Esophagus muscularis mucosa (tissue), 4 donors: ENCODE measurements at regions not wholly inside any gene's neighbourhood (a gene's known extent, or its start where the extent isn't known, plus 50 kb on each side); places are given as distances from the start of the nearest gene placed in this dataset.

Experiments
- DNase-seq: peaks from one replicate; pipeline ENCODE4 v3.0.0-alpha.2; 2017; ENCODE audit errors: extremely low spot score
- H3K27ac ChIP-seq, 4 donors: fragments of 200-600 bp; sonication (generic); replicated peaks in 1 of 4; 1 replicate in 3 of 4; 2 replicates in 1 of 4; pipeline ENCODE4 v1.5.1; 2016 to 2019; ENCODE audit warnings: mild to moderate bottlenecking in 1 of 4
- H3K27me3 ChIP-seq, 4 donors: fragments of 200-600 bp; sonication (generic); one replicate each; pipeline versions ENCODE4 v1.5.1 to v1.6.0; 2016 to 2019
- H3K36me3 ChIP-seq, 4 donors: fragments of 200-600 bp; sonication (generic); one replicate each; pipeline ENCODE4 v1.5.1; 2016 to 2019
- H3K4me1 ChIP-seq, 4 donors: fragments of 200-600 bp; sonication (generic); one replicate each; pipeline ENCODE4 v1.5.1; 2016 to 2019
- H3K4me3 ChIP-seq, 4 donors: fragments of 200-600 bp; sonication (generic); 1 replicate in 2 of 4; 2 replicates in 2 of 4; pipeline ENCODE4 v1.5.1; 2016 to 2019; ENCODE audit warnings: mild to moderate bottlenecking in 4 of 4, moderate library complexity in 1 of 4
- H3K9me3 ChIP-seq, 4 donors: fragments of 200-600 bp; sonication (generic); 1 replicate in 3 of 4; 2 replicates in 1 of 4; pipeline ENCODE4 v1.5.1; 2016 to 2019
- EP300 ChIP-seq: sonication (generic); formaldehyde crosslinking; IDR thresholded peaks from one replicate; pipeline ENCODE4 v1.6.1; 2017; ENCODE audit warnings: antibody characterized with exemption
- POLR2A ChIP-seq: fragments of 450-650 bp; IDR thresholded peaks from one replicate; pipeline ENCODE4 v1.6.1; 2017; ENCODE audit warnings: antibody characterized with exemption, moderate library complexity, mild to moderate bottlenecking, low read depth
- POLR2AphosphoS5 ChIP-seq, 2 donors: sonication (generic); formaldehyde crosslinking; IDR thresholded peaks; one replicate each; pipeline ENCODE4 v1.6.1; 2017; ENCODE audit warnings: antibody characterized with exemption in 2 of 2
- WGBS: methylation state at CpG from one replicate; pipeline ENCODE4 v1.1.5; 2018; 5-methylcytosine and 5-hydroxymethylcytosine counted together
- intact Hi-C: fragments of 100-400 bp; cut with DNase I; formaldehyde crosslinking; loops from one replicate; pipeline ENCODE4 v1.15.1; 2023
- TF ChIP-seq, protein P1 (sequence below), 3 experiments: fragments of 200-600 bp in 2 of 3; fragments of 450-650 bp in 1 of 3; sonication (generic) in 2 of 3; IDR thresholded peaks; one replicate each; pipeline ENCODE4 v1.5.1; 2017 to 2019; ENCODE audit warnings: antibody characterized with exemption in 3 of 3, mild to moderate bottlenecking in 2 of 3, moderate library complexity in 1 of 3

DNA sequence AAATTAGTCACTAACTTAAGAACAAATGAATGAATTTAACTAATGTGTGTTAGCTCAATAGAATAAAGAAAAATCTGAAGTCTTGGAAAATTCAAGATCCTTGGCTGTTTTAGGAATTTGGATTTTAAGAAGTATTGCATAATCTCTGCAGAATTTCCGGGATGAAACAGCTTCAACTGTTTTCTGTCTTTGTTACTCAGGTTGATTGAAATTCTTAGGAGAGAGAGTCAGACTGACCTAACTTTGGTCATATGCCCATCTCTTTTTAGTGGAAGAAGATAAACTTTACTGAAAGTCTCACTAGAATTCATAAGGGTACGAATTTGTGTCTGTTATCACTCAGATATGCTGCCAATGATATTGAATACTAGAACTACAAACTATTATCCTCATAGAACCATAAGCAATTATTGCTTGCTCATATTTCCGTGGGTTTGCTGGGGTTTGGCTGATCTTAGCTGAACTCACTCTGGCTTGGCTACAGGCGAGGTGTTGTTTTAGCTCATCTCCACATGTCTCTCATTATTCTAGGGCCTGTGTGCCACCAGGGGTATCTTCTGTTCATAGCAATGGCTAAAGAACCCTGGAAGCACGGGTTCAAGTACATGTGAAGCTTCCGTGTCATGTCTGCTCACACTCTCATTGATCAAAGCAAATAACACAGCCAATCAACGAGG is 257.4 kb upstream of the NOVA1 start:
- Histone ChIP-seq H3K27me3 (no peaks in the 10 kb centered on the region), H3K4me3 (no peak overlapping the region), H3K36me3 (no peaks in the 10 kb centered on the region), H3K9me3 (no peaks in the 10 kb centered on the region), H3K27ac (peak overlapping the region in 3 of 4 donors; percentile 30 to 48 (median 39)), H3K4me1 (no peaks in the 10 kb centered on the region)
- TF ChIP-seq EP300 = no peak
- WGBS = 74% methylated on average over 7 of the region's 7 CpGs
- intact Hi-C loops = no loop called here
- no peak for DNase-seq

- Histone ChIP-seq H3K27ac (peak overlapping the region; percentile 1 to 20 (median 14)), H3K9me3 (no peaks in the 10 kb centered on the region), H3K4me3 (no peak overlapping the region), H3K36me3 (no peaks in the 10 kb centered on the region), H3K27me3 (no peaks in the 10 kb centered on the region), H3K4me1 (no peaks in the 10 kb centered on the region)
- intact Hi-C loops = no loop called here
- 54% methylated on average over 4 of the region's 4 CpGs for WGBS
- no peak for DNase-seq
- TF ChIP-seq, protein P1, sequence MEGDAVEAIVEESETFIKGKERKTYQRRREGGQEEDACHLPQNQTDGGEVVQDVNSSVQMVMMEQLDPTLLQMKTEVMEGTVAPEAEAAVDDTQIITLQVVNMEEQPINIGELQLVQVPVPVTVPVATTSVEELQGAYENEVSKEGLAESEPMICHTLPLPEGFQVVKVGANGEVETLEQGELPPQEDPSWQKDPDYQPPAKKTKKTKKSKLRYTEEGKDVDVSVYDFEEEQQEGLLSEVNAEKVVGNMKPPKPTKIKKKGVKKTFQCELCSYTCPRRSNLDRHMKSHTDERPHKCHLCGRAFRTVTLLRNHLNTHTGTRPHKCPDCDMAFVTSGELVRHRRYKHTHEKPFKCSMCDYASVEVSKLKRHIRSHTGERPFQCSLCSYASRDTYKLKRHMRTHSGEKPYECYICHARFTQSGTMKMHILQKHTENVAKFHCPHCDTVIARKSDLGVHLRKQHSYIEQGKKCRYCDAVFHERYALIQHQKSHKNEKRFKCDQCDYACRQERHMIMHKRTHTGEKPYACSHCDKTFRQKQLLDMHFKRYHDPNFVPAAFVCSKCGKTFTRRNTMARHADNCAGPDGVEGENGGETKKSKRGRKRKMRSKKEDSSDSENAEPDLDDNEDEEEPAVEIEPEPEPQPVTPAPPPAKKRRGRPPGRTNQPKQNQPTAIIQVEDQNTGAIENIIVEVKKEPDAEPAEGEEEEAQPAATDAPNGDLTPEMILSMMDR (IDR thresholded peaks at IDR 0.05) = no peak
- TF ChIP-seq EP300 = no peak
- no peak for TF ChIP-seq POLR2AphosphoS5 (IDR thresholded peaks at IDR 0.05)
- TF ChIP-seq POLR2A = no peak
Observed at GRCh38 chr14:26856876-26857518, 259.2 kb upstream of the NOVA1 start.

DNA sequence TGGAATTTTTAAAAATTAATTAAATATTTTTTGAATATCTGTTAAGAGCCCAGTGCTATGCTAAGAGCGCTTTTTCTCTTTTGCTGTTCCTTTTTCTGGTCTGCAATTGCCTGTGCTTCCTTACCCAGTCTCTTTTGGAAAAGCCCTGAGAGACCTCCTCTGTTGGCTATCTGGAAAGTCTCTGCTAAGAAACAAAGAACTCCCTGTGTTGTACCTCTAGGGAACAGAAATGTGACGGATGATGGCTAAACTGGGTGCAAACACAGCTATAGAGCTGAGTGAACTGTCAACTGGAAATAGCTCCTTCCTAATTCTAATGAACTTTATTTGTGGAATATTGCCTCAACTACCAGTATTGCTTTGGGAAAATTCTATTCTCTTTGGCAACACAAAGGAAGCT is 261.6 kb upstream of the NOVA1 start:
- Histone ChIP-seq H3K27ac (no peak overlapping the region), H3K4me1 (no peaks in the 10 kb centered on the region), H3K4me3 (no peak overlapping the region), H3K9me3 (no peaks in the 10 kb centered on the region), H3K27me3 (no peaks in the 10 kb centered on the region), H3K36me3 (no peaks in the 10 kb centered on the region)
- TF ChIP-seq, protein P1 (IDR thresholded peaks at IDR 0.05) = no peak
- no peak for TF ChIP-seq POLR2A
- DNase-seq = no peak
- 66% methylated on average over 2 of the region's 2 CpGs for WGBS
- intact Hi-C loops = no loop called here

DNA sequence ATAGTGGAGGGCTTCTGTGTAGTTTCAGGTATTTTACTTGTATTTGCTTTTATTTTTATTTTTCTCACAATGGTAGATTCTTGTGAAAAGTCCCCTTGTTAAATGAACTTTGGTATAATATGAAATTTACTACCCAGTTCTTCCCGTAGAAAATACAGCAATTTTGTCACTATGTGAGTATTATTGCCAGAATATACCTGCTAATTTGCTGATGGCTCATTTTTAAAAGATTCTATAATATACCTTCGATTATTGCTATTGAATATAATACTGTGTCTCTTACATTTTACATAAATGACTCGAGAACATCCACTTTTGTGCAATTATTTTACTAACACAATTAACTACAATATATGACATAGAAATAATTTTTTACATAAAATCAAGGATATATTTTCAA is 262.3 kb upstream of the NOVA1 start:
- intact Hi-C loops = no loop called here
- H3K27me3 ChIP-seq = no peaks in the 10 kb centered on the region
- H3K27ac ChIP-seq = no peak overlapping the region
- DNase-seq = no peak
- no peaks in the 10 kb centered on the region for H3K4me1 ChIP-seq
- H3K4me3 ChIP-seq = no peak overlapping the region
- TF ChIP-seq POLR2AphosphoS5 (IDR thresholded peaks at IDR 0.05) (no peak), EP300 (no peak), POLR2A (no peak)
- TF ChIP-seq, protein P1 (IDR thresholded peaks at IDR 0.05) = no peak
- H3K9me3 ChIP-seq = no peaks in the 10 kb centered on the region
- WGBS = 91% methylated on average over 3 of the region's 3 CpGs
- H3K36me3 ChIP-seq = no peaks in the 10 kb centered on the region

DNA sequence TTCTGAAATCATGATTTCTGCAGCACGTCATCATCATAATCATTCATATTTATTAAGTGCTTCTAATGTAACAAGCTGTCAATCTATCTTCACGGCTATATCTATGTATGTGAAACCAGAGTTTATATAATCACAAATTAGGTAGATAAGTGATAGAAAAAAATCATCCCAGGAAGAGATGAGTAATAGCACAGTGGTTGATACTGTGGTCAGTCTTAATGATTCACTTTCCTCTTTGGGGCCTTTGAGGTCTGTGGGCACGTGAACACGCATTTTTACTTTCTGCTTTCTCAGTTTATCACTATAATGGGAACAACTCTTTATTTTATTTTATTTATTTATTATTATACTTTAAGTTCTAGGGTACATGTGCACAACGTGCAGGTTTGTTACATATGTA is 265.9 kb upstream of the NOVA1 start:
- no peaks in the 10 kb centered on the region for H3K27me3 ChIP-seq
- 83% methylated on average over 5 of the region's 5 CpGs for WGBS
- intact Hi-C loops = no loop called here
- H3K36me3 ChIP-seq = no peaks in the 10 kb centered on the region
- no peak for TF ChIP-seq POLR2A
- TF ChIP-seq EP300 = no peak
- no peak for TF ChIP-seq POLR2AphosphoS5 (IDR thresholded peaks at IDR 0.05)
- H3K4me1 ChIP-seq = no peaks in the 10 kb centered on the region
- no peak overlapping the region for H3K4me3 ChIP-seq
- H3K27ac ChIP-seq = no peak overlapping the region
- no peaks in the 10 kb centered on the region for H3K9me3 ChIP-seq
- DNase-seq = no peak
